H9 (cell line): ENCODE measurements at regions not wholly inside any gene's neighbourhood (a gene's known extent, or its start where the extent isn't known, plus 50 kb on each side); places are given as distances from the start of the nearest gene placed in this dataset.
A peak's percentile ranks its signal among the peaks of the same experiment; 100 is the strongest.

Source experiments
- DNase-seq: peaks from one replicate; pipeline ENCODE4 v3.0.0-alpha.2; 2017
- H2AFZ ChIP-seq: one replicate; pipeline ENCODE4 v1.6.1; 2013; ENCODE audit warnings: mild to moderate bottlenecking, low read length, control low read depth, moderate library complexity
- H2AK5ac ChIP-seq: 2 replicates; pipeline ENCODE4 v1.6.1; 2013; ENCODE audit warnings: low read length, control low read depth, mixed read lengths; ENCODE audit not compliant: insufficient read length
- H2BK120ac ChIP-seq: one replicate; pipeline ENCODE4 v1.6.1; 2013; ENCODE audit warnings: low read depth, mild to moderate bottlenecking, low read length, control low read depth, inconsistent platforms; ENCODE audit not compliant: poor library complexity, severe bottlenecking
- H2BK12ac ChIP-seq: 2 replicates; pipeline ENCODE4 v1.6.1; 2013; ENCODE audit warnings: low read length, control low read depth, mixed read lengths, low read depth; ENCODE audit not compliant: insufficient read length
- H2BK15ac ChIP-seq: 2 replicates; pipeline ENCODE4 v1.6.1; 2013; ENCODE audit warnings: low read depth, low read length, control low read depth
- H2BK20ac ChIP-seq: one replicate; pipeline ENCODE4 v1.6.1; 2013; ENCODE audit warnings: low read depth, mild to moderate bottlenecking, low read length, control low read depth, inconsistent platforms; ENCODE audit not compliant: poor library complexity, severe bottlenecking
- H2BK5ac ChIP-seq: 2 replicates; pipeline ENCODE4 v1.6.1; 2013; ENCODE audit warnings: low read length, control low read depth, mixed read lengths; ENCODE audit not compliant: insufficient read length
- H3K14ac ChIP-seq: 2 replicates; pipeline ENCODE4 v1.6.1; 2013; ENCODE audit warnings: low read length, control low read depth; ENCODE audit not compliant: insufficient read depth
- H3K18ac ChIP-seq: 2 replicates; pipeline ENCODE4 v1.6.1; 2013; ENCODE audit warnings: low read depth, mild to moderate bottlenecking, mixed read lengths, low read length, control low read depth; ENCODE audit not compliant: insufficient read length
- H3K23ac ChIP-seq: 2 replicates; pipeline ENCODE4 v1.6.1; 2013; ENCODE audit warnings: low read length, control low read depth, mixed read lengths, low read depth; ENCODE audit not compliant: insufficient read length
- H3K23me2 ChIP-seq: 2 replicates; pipeline ENCODE4 v1.6.1; 2013; ENCODE audit warnings: low read depth, mild to moderate bottlenecking, mixed read lengths, low read length, control low read depth; ENCODE audit not compliant: insufficient read length, poor library complexity, severe bottlenecking
- H3K27ac ChIP-seq: 2 replicates; pipeline ENCODE4 v1.5.1; 2013; ENCODE audit warnings: low read length, control low read depth, mixed read lengths, low read depth; ENCODE audit not compliant: insufficient read length
- H3K27me3 ChIP-seq: 2 replicates; pipeline ENCODE4 v1.6.1; 2013; ENCODE audit warnings: low read length, control low read depth, inconsistent platforms; ENCODE audit not compliant: insufficient read depth
- H3K4ac ChIP-seq: 2 replicates; pipeline ENCODE4 v1.6.1; 2013; ENCODE audit warnings: low read depth, mild to moderate bottlenecking, control low read depth, inconsistent platforms, low read length, moderate library complexity
- H3K4me1 ChIP-seq: 2 replicates; pipeline ENCODE4 v1.6.1; 2013; ENCODE audit warnings: low read length, control low read depth, inconsistent platforms; ENCODE audit not compliant: insufficient read depth
- H3K4me2 ChIP-seq: 2 replicates; pipeline ENCODE4 v1.6.1; 2013; ENCODE audit warnings: low read length, control low read depth, mixed read lengths; ENCODE audit not compliant: insufficient read length, insufficient read depth
- H3K56ac ChIP-seq: 2 replicates; pipeline ENCODE4 v1.6.1; 2013; ENCODE audit warnings: low read depth, mild to moderate bottlenecking, mixed read lengths, low read length, control low read depth; ENCODE audit not compliant: insufficient read length
- H3K79me1 ChIP-seq: 2 replicates; pipeline ENCODE4 v1.6.1; 2013; ENCODE audit warnings: low read depth, mild to moderate bottlenecking, moderate library complexity, low read length, control low read depth, inconsistent platforms; ENCODE audit not compliant: insufficient read depth, poor library complexity, severe bottlenecking
- H3K79me2 ChIP-seq: 2 replicates; pipeline ENCODE4 v1.6.1; 2013; ENCODE audit warnings: low read length, control low read depth, inconsistent platforms; ENCODE audit not compliant: insufficient read depth
- H3K9ac ChIP-seq: 2 replicates; pipeline ENCODE4 v1.6.1; 2013; ENCODE audit warnings: low read length, control low read depth, mixed read lengths; ENCODE audit not compliant: insufficient read length; ENCODE audit errors: extremely low read depth
- H3K9me3 ChIP-seq: one replicate; pipeline ENCODE4 v1.6.1; 2013; ENCODE audit warnings: low read depth, low read length, inconsistent platforms; ENCODE audit not compliant: control insufficient read depth
- H3T11ph ChIP-seq: one replicate; pipeline ENCODE4 v1.6.1; 2013; ENCODE audit warnings: mild to moderate bottlenecking, low read length, control low read depth, inconsistent platforms
- H4K20me1 ChIP-seq: one replicate; pipeline ENCODE4 v1.6.1; 2013; ENCODE audit not compliant: control insufficient read depth, insufficient read length, insufficient read depth
- H4K5ac ChIP-seq: 2 replicates; pipeline ENCODE4 v1.6.1; 2013; ENCODE audit warnings: low read depth, mild to moderate bottlenecking, mixed read lengths, low read length, control low read depth; ENCODE audit not compliant: insufficient read length
- H4K8ac ChIP-seq: replicated peaks from 2 replicates; pipeline ENCODE4 v1.6.1; 2013; ENCODE audit warnings: low read length, control low read depth, mixed read lengths, low read depth; ENCODE audit not compliant: insufficient read length
- H4K91ac ChIP-seq: 2 replicates; pipeline ENCODE4 v1.6.1; 2013; ENCODE audit warnings: low read depth, mild to moderate bottlenecking, moderate library complexity, mixed read lengths, low read length, control low read depth; ENCODE audit not compliant: insufficient read length
- H3K27ac Mint-ChIP-seq, 3 experiments: 2 replicates in 2 of 3; 3 replicates in 1 of 3; pipeline ENCODE4 v1.8.0; 2020 to 2021; ENCODE audit warnings: mixed read lengths in 3 of 3, mild to moderate bottlenecking in 1 of 3, moderate library complexity in 1 of 3
- H3K27me3 Mint-ChIP-seq: 2 replicates; pipeline ENCODE4 v1.8.0; 2021; ENCODE audit warnings: low read depth, mild to moderate bottlenecking, moderate library complexity, mixed read lengths
- H3K36me3 Mint-ChIP-seq, 3 experiments: 2 replicates in 2 of 3; 3 replicates in 1 of 3; pipeline ENCODE4 v1.8.0; 2020 to 2021; ENCODE audit warnings: low read depth in 3 of 3, mixed read lengths in 3 of 3; ENCODE audit not compliant: insufficient read depth in 1 of 3
- H3K4me1 Mint-ChIP-seq, 2 experiments: 2 replicates each; pipeline ENCODE4 v1.8.0; 2020; ENCODE audit warnings: mixed read lengths in 2 of 2
- H3K4me3 Mint-ChIP-seq, 2 experiments: 2 replicates in 1 of 2; 3 replicates in 1 of 2; pipeline ENCODE4 v1.8.0; 2020 to 2021; ENCODE audit warnings: mild to moderate bottlenecking in 2 of 2, mixed read lengths in 2 of 2, moderate library complexity in 1 of 2
- H3K9me3 Mint-ChIP-seq, 2 experiments: 2 replicates in 1 of 2; 3 replicates in 1 of 2; pipeline ENCODE4 v1.8.0; 2020; ENCODE audit warnings: mild to moderate bottlenecking in 2 of 2, mixed read lengths in 2 of 2, moderate library complexity in 1 of 2
- CTCF ChIP-seq: fragments of 200-600 bp; sonication (generic); conservative IDR thresholded peaks from 3 replicates; pipeline ENCODE4 v1.8.0; 2021; ENCODE audit warnings: antibody characterized with exemption, mild to moderate bottlenecking
- WGBS: extraction: QIAGEN DNeasy Blood & Tissue Kit; methylation state at CpG from one replicate; pipeline ENCODE4 v1.1.7; 2013; ENCODE audit warnings: missing lambda C conversion rate, low lambda C conversion rate, mixed read lengths; ENCODE audit not compliant: insufficient read length; ENCODE audit errors: extremely low coverage; 5-methylcytosine and 5-hydroxymethylcytosine counted together

GRCh38 chr1:5659606-5660005, 332.6 kb downstream of the NPHP4 start:
- no peak overlapping the region for H4K5ac ChIP-seq
- H3K4me1 Mint-ChIP-seq = peaks cover 3 to 5% of the 10 kb centered on the region in 2 experiments; a peak in 2 of 4 replicates
- H3K9me3 Mint-ChIP-seq = peaks cover 2 to 3% of the 10 kb centered on the region in 2 experiments; a peak in 3 of 5 replicates
- H4K91ac ChIP-seq = no peak overlapping the region
- no peak overlapping the region for H4K8ac ChIP-seq
- H3K56ac ChIP-seq = no peak overlapping the region
- no peak for DNase-seq
- H3K9ac ChIP-seq = no peak overlapping the region
- H3K23ac ChIP-seq = no peak overlapping the region
- no peaks in the 10 kb centered on the region for H3K9me3 ChIP-seq
- H3K18ac ChIP-seq = no peak overlapping the region
- no peak overlapping the region for H2BK12ac ChIP-seq
- no peak overlapping the region for H3K14ac ChIP-seq
- no peak overlapping the region for H3T11ph ChIP-seq
- H2AK5ac ChIP-seq = no peak overlapping the region
- no peak overlapping the region for H3K4me3 Mint-ChIP-seq
- TF ChIP-seq CTCF = no peak
- no peaks in the 10 kb centered on the region for H4K20me1 ChIP-seq
- no peaks in the 10 kb centered on the region for H3K79me1 ChIP-seq
- H2BK20ac ChIP-seq = no peak overlapping the region
- H2BK15ac ChIP-seq = no peak overlapping the region
- no peaks in the 10 kb centered on the region for H3K36me3 Mint-ChIP-seq
- no CpG with 5 or more reads among the region's 3 CpGs for WGBS
- H3K27me3 ChIP-seq = no peaks in the 10 kb centered on the region
- no peak overlapping the region for H2AFZ ChIP-seq
- no peaks in the 10 kb centered on the region for H3K23me2 ChIP-seq
- no peaks in the 10 kb centered on the region for H3K4me1 ChIP-seq
- H3K27ac ChIP-seq = no peak overlapping the region
- peak overlapping the region in 1 of 3 experiments; percentile 88; a peak in 2 of 7 replicates for H3K27ac Mint-ChIP-seq
- no peak overlapping the region for H3K4me2 ChIP-seq
- H2BK120ac ChIP-seq = no peak overlapping the region
- H3K79me2 ChIP-seq = no peaks in the 10 kb centered on the region
- H3K4ac ChIP-seq = no peak overlapping the region
- peaks cover 12% of the 10 kb centered on the region for H3K27me3 Mint-ChIP-seq
- no peak overlapping the region for H2BK5ac ChIP-seq
